Esophagus muscularis mucosa (tissue), 4 donors: ENCODE measurements at regions not wholly inside any gene's neighbourhood (a gene's known extent, or its start where the extent isn't known, plus 50 kb on each side); places are given as distances from the start of the nearest gene placed in this dataset.

Experiments used
- EP300 ChIP-seq: sonication (generic); formaldehyde crosslinking; IDR thresholded peaks from one replicate; pipeline ENCODE4 v1.6.1; 2017; ENCODE audit warnings: antibody characterized with exemption
- POLR2A ChIP-seq: fragments of 450-650 bp; IDR thresholded peaks from one replicate; pipeline ENCODE4 v1.6.1; 2017; ENCODE audit warnings: antibody characterized with exemption, moderate library complexity, mild to moderate bottlenecking, low read depth
- POLR2AphosphoS5 ChIP-seq, 2 donors: sonication (generic); formaldehyde crosslinking; IDR thresholded peaks; one replicate each; pipeline ENCODE4 v1.6.1; 2017; ENCODE audit warnings: antibody characterized with exemption in 2 of 2
- TF ChIP-seq, protein P1 (sequence below), 3 experiments: fragments of 200-600 bp in 2 of 3; fragments of 450-650 bp in 1 of 3; sonication (generic) in 2 of 3; IDR thresholded peaks; one replicate each; pipeline ENCODE4 v1.5.1; 2017 to 2019; ENCODE audit warnings: antibody characterized with exemption in 3 of 3, mild to moderate bottlenecking in 2 of 3, moderate library complexity in 1 of 3

DNA sequence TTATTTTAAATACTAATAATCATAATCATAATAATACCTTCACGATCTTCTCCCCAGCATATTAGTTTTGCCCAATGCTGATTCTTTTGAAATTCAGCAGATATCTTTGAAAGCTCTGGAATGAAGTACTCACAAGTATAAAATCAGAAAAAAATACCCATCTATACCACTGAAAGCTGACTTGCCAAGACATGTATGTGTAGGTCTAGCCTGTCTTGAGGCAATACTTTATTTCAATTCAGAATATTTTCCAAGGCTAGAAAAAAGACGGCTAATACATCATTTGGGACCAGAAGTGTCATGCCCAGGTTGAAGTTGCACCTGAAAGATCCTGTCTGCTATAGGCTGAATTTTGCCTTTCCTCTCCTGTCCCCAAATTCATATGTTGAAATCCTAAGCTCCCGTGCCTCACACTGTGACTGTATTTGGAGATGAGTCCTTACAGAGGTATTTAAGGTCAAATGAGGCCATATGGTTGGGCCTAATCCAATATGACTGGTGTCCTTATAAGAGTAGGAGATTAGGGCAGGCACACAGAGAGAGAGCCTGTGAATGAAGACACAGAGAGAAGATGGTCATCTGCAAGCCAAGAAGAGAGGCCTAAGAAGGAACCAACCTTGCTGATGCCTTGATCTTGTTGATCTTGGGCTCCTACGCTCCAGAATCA, 255.9 kb upstream of the CMC1 start:
- TF ChIP-seq, protein P1, sequence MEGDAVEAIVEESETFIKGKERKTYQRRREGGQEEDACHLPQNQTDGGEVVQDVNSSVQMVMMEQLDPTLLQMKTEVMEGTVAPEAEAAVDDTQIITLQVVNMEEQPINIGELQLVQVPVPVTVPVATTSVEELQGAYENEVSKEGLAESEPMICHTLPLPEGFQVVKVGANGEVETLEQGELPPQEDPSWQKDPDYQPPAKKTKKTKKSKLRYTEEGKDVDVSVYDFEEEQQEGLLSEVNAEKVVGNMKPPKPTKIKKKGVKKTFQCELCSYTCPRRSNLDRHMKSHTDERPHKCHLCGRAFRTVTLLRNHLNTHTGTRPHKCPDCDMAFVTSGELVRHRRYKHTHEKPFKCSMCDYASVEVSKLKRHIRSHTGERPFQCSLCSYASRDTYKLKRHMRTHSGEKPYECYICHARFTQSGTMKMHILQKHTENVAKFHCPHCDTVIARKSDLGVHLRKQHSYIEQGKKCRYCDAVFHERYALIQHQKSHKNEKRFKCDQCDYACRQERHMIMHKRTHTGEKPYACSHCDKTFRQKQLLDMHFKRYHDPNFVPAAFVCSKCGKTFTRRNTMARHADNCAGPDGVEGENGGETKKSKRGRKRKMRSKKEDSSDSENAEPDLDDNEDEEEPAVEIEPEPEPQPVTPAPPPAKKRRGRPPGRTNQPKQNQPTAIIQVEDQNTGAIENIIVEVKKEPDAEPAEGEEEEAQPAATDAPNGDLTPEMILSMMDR (IDR thresholded peaks at IDR 0.05) = no peak
- no peak for TF ChIP-seq POLR2AphosphoS5 (IDR thresholded peaks at IDR 0.05)
- no peak for TF ChIP-seq POLR2A
- TF ChIP-seq EP300 = no peak
